Fibroblast of skin of right biceps (primary cell): ENCODE measurements at regions not wholly inside any gene's neighbourhood (a gene's known extent, or its start where the extent isn't known, plus 50 kb on each side); places are given as distances from the start of the nearest gene placed in this dataset.
A peak's percentile ranks its signal among the peaks of the same experiment; 100 is the strongest.
"Not testable (repeated sequence)": the region's sequence is repeated elsewhere in the genome, so short reads cannot be mapped to it uniquely, and the experiment has no call there.

Experiments
- DNase-seq: peaks from one replicate; pipeline ENCODE4 v3.0.0-alpha.2; 2013

DNA sequence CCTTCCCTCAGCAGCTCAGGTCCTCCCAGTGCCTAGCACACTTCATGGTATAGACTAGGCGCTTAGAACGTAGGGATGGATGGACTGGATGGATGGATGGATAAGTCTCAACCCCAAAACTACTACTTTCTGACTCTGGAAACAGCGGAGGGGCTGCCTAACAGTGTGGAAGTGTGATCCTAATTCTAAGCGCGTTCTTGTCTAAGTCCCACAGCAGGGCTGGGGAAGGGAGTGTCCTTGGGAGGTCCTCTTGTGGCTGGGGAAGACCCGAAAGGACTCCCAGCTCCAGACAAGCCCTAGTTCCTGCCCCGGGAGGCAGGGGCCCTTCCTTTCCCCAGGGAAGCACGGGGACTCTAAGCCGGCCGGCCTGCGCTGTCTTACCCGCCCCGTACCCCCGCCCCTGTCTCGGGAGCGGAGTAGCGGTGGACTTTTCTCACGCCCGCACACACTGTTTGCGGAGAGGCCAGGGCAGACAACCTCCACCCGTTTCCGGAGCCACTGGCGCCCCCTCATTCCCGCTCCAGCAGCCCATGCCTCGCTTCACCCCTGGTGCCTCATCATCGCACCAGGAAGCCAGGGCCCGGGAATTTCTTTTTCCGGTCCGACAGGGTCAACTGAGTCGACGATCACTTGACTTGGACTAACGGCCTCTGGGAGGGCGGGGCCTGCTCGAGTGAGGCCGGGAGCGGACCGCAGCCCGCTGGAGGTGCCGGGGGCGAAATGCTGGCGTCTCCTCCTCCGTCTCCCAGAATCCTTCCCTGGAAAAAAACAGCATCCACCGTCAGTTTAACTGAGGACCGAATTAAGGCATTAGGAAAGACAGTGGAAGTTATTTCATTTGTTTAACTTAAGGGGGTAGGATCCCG lies 133.3 kb downstream of the TBC1D2B start:
- DNase-seq, result peak; percentile 82

DNA sequence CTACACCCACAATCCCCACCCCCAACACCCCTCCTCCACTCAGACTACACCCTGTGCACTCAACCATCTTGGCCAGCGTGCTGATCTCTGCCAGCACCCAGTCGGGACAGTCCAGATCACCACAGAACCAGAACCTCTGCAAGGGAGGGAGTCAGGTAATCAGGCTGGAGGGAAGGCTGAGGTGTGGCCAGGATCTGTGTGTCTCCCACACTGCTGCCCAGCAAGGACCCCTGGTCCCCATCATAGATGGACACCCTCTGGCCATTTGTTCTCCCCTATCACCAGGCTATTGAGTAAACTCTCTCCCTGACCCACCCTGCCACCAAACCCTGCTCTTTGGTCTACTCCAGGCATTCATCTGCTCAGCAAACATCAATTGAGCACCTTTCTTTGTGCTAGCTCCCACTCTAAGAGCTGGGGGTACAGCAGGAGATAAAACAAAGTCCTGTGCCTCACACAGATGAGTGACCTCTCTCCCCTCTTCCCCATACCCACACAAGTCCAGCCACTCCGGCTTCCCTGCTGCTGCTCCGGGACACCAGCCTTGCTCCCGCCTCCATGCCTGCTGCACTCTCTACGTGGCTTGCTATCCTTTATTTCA lies 134.8 kb downstream of the TBC1D2B start:
- no peak for DNase-seq

DNA sequence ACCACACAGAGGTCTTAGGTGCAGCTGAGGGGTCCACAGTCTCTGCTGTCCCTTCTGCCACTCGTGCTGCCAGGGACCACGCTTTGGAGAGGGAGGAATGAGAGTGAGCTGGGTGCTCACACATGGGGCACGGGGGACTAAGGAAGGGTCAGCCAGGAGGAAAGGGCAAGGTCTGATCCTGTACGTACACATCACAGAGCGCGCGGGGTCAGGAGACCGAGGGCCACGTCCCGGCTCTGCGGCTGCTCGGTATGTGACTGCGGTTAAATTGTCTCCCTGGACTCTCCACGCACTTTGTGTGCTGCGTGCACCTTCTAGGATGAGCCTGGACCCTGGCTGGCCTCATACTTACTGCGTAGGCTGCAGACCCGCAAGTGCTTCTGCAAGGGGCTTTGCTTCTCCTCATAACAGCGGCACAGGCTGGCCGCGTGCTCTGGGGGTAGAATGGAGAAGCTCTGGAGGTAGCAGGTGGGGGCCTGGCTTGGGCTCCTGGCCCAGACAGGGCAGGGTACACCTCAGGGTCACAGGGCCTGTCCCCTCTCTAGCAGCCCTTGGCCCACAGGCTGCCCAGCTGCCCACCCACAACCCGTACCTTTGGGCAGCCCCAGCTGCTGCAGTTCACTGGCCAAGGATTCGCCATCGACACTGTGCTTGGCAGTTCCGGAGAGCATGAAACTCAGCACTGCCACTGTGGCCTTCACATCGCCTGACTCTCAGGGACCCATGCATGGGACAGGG lies 136.3 kb downstream of the TBC1D2B start:
- not testable (repeated sequence) for DNase-seq

DNA sequence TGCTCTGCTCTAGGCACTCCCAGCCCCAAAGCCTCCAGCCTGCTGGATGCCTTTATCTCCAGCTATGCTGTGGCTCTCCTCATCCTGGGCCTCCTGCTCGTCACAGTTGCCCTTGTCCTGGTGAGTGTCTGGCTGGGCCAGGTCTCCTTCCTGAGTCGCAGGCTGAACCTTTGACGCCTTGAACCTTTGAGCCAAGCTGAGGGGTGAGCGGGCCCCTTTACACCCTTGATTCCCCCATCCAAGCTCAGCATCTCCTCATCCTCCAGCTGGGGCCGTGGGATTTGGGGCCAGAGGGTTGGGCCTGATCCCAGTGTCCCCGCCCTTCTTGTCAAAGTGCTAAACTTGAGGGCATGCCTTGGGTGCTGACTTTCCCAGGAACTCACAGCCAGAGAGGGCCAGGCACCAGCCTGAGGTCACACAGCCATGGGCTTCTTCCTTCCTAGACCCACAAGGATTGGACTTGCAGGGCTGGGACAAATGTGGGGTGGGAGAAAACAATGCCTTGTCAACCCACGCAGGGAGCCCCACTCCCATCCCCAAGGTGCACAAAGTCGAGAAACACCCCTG lies 137.0 kb downstream of the TBC1D2B start:
- no peak for DNase-seq

DNA sequence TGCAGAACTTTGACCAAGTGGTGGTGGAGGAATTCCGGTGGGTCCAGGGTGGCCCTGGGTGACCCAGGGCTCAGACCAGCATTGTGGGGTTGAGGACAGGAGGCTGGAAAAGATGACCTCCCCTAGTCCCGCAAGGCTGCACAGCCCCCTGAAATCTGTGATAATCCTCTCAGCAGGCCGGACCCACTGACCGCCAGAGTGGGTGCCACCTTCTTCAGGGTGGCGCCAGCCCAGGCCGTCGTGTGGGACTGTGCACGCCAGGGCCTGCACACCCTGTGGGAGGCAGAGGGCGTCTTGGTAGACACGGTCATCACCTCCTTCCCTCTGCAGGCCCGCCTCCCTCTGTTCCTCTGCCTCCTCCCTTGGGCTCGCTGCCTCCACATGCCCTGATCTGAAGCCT lies 137.7 kb downstream of the TBC1D2B start:
- no peak for DNase-seq

DNA sequence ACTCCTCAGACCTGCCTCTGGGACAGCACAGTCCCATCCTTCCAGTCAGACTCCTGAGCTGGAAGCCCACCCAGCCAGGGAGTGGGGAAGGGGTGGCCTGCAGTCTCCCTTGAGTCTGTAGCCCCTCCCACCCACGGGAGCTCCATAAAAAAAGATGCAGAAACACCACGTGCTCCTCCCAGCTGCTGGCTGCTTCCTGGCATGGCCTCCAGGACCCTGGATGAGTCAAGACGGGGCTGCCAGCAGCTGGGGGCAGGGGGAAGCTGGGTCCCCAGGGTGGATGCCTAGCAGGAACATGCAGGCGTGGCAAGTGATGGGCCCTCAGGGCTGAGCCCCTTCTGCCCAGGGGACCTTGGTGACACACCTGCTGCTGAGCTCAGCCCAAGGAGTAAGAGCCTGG lies 138.5 kb downstream of the TBC1D2B start:
- peak; percentile 7 for DNase-seq

DNA sequence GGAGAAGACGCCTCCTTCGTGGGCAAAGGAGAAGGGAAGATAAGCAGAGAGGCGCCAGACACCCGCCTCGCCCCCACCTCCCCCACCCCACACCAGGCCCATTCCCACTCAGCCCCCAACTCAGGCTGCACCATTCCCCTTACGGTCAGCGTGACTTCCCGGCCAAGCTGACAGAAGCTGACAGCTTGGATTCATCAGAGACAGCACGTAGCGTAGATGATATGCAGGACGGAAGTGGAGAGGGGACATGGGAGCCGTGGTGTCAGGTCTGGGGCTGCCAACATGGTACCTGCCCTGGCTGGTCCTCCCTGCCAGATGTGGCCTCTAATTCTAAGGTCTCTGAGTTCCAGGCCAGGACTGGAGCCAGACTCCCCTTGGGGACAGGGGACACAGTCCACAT lies 139.0 kb downstream of the TBC1D2B start:
- DNase-seq, result not testable (repeated sequence)

DNA sequence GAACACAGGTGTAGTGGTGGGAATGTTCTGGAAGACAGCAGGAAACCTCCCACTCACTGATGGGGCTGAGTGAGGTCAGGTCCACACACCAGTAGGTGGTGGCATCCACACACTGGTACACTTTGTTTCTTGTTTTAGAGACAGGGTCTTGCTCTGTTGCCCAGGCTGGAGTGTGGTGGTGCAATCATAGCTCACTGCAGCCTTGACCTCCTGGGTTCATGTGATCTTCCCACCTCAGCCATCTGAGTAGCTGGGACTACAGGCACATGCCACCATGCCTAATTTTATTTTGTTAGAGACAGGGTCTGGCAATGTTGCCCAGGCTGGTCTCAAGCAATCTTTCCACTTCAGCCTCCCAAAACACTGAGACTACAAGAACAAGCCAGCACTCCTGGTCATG lies 140.9 kb downstream of the TBC1D2B start:
- DNase-seq, result not testable (repeated sequence)

DNA sequence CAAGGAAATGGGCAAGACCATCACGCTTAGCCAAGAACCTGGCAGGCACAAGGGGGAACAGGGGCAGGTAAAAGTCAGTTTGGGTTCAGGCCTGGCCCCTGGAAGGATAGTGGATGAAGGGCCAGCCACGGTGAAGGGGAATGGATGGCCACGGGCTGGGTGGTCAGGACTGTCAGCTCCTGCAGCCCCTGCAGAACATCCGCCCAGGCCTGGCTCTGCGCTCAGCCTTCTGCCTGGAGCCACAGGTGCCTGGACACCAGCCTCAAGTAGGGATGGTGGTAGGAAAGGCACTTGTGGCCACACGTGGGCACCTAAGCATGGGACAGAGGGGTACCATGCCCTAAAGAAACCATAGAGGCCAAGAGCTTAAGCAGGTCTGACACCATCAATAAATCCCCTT lies 143.0 kb downstream of the TBC1D2B start:
- DNase-seq, result not testable (repeated sequence)

DNA sequence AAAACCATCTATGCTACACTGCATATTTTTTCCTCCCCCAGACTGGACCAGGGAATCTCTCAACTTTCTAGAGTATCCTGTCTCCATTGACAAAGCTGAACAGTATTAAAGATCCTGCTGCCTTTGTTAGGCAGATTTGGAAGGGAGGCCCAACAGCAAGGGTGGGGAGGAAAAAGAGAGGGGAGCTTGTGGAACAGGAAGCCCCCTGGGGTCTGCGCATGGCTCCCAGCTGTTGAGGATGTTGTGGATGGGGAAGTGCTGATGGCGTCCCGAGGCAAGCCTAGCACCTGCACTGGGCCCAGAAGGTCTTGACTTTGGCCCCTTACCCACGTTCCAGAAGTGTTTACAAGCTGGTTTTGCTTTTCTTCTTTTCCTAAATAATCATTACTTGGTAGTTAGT lies 146.6 kb downstream of the TBC1D2B start:
- not testable (repeated sequence) for DNase-seq

DNA sequence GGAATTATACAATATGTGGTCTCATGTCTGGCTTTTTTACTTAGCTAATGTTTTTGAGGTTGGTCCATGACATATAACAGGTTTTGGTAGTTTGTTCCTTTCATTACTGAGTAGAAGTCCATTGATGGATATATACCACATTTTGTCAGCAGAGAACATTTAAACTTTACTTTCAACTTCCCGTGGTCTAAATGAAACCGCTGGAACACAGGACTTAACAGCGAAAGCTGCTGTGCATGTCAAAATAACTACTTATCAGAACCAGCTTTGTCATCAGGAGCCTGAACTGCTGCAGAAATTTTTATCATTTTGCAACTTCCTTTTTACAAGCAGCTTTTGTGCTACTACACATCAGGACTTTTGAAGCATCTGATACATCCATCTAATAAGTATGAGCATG lies 147.0 kb downstream of the TBC1D2B start:
- not testable (repeated sequence) for DNase-seq

DNA sequence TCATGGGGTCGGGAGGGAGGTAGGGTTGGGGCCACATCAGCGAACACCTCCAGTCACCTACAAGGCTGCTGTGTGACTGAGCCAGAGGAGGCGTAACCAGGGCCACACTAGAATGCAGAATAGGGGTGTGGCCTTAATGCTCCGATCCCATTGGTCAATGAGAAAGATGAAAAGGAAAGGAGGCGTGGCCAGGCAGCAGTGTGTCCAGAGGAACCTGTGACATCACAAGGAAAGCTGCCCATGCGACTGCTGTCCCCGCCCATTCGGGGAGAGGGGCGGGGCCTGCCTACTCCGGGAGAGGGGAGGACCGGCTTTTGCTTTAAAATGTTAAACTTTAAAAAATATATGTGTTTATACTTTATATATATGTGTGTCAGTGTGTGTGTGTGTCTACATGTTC lies 150.7 kb downstream of the TBC1D2B start:
- DNase-seq, result peak; percentile 21

DNA sequence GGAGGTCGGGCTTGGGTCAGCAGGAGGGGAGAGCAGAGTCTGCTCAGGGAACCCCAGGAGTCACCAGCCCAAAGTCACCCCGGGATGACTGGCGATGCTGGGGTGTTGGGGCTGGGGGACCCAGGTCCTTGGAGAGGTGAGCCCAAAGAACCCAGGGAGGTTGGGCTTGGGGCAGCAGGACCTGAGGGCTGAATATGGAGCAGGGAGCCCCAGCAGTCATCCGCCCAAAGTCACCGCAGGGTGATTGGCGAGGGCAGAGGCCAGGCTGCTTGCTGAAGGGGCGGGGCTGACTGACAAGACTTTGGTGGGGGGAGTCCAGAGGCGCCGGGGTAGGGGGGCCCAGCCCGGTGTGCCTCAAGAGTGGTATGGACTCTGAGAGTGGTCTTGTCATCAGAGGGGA lies 151.2 kb downstream of the TBC1D2B start:
- not testable (repeated sequence) for DNase-seq

DNA sequence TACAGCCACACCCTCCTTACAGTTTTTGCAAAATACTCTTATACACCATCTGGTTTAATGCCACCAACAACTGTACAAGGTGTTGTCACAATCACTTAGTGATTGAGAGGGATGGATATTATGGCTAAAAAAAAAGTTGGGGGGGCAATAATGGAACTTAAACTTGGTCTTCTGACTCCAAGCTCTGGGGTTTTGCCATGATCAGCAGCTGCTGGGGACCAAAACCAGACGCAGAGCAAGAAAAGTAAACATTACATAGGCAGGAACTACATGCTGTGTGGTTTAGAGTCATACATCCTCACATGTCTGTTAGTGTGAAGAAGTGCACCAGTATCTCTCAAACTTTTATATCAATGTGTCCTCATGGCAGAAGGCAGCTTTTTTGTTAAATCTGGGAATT lies 152.4 kb downstream of the TBC1D2B start:
- DNase-seq, result not testable (repeated sequence)

DNA sequence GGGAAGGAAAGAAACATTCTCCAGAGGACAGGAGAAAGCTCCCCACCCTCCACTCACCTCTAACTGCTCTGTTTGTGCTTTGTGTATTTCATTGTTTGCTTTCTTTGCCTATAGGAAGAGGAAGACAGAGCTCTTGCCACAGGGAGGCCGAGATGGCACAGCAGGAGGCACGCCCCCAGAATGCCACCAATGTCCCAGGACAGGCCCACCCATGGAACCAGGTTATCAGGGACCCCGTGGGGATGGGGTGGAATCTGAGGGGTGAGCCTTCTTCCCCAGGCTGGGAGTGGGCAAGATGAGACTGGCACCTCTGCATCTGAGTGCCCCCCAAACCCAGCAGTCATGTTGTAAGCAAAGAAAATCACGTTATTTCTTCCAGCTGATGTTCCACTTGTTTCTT lies 155.8 kb downstream of the TBC1D2B start:
- no peak for DNase-seq

DNA sequence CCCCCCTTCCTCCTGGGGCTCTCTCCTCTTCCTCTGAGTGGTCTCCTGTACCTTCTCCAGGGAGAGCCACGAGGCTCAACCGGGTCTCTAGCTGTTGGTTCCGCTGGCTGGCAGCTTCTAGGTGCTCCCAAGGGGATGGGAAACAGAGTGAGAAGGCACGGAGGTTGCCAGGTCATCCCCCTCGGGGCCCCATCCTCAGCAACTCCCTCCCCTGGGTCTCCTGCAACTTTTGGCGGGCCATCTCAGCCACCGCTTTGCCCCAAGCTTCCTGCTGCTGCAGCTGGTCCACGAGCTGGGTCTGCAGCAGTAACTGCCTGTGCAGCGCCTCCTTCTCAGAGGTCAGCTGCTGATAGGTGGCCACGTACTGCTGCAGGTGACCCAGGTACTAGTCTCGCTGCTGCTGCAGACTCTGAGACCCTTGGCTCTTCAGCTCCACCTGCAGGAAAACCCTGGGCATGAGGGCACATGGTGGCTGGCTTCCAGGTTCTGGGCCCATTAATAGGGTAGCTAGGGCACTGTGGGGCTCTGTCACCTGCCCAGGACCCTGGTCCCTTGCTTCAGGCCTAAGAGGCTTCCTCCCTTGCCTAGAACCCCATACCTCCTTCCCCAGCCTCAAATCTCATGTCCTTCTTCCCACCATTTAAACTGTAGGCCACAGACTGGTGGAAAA lies 160.4 kb downstream of the TBC1D2B start:
- DNase-seq, result not testable (repeated sequence)

DNA sequence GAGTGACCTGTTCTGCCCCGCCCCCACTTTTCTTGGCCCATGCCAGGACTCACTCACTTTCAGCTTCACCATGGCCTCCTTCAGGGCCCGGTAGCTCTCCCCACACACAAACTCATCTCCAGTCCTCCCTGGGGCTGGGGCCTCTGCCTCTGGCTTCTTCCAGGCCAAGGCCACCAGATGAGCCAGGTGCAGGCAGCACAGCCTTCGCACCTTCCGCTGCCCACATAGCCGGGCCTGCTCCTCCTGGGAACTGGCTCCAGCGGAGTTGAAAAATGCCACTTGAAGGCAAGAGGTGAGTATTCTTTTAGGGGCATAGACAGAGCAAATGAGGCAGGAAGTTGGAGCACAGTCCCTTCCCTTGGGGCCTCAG lies 161.6 kb downstream of the TBC1D2B start:
- not testable (repeated sequence) for DNase-seq

DNA sequence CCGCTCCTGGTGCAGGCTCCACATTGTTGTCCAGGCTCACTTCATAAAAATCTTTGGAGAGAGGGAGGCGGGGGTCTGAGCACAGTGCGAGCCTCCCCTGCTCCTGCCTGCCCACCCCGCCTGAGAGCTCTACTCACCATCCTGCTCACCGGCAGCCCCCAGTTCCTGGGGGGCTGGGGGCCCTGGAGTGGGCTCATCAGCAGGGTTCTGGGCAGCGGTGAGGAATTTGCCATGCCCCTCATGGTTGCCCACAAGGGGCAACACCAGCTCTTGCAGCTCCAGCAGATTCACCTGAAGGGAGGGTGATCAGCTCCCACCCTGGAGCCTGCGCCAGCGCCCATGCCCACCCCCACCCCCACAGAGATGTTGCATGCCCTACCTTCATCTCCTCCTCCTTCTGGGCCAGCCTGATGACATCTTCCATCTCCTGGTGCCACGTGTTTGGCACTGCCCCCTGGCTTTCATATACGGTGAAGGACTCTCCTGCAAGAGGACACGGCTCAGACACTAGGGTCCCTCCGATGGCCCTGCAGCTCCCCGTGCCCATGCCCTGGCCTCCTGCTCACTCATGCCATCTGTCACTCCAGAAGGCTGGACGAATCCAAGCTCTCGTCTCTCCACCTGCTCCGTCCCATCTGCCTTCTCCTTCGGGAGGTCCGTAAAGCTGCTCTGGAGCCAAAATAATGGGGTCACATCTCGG lies 162.1 kb downstream of the TBC1D2B start:
- DNase-seq, result no peak

DNA sequence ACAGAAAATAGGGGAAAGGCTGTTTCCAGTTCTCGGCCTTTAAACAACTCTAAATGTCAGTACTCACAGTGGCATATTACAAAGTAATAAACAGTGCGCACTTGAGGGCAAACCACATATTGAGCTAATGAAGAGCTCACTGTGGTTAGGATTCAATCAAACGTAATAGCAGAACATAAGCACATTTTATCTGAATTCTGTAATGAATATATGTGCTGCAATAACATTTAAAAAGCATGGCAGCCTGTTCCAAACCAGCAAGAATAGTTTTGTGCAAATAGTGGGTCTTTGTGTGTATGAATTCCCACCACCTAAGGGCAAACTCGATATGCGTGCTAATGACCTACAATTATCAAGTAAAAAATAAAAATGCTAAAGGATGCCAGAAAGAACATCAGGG lies 163.0 kb downstream of the TBC1D2B start:
- DNase-seq, result not testable (repeated sequence)

DNA sequence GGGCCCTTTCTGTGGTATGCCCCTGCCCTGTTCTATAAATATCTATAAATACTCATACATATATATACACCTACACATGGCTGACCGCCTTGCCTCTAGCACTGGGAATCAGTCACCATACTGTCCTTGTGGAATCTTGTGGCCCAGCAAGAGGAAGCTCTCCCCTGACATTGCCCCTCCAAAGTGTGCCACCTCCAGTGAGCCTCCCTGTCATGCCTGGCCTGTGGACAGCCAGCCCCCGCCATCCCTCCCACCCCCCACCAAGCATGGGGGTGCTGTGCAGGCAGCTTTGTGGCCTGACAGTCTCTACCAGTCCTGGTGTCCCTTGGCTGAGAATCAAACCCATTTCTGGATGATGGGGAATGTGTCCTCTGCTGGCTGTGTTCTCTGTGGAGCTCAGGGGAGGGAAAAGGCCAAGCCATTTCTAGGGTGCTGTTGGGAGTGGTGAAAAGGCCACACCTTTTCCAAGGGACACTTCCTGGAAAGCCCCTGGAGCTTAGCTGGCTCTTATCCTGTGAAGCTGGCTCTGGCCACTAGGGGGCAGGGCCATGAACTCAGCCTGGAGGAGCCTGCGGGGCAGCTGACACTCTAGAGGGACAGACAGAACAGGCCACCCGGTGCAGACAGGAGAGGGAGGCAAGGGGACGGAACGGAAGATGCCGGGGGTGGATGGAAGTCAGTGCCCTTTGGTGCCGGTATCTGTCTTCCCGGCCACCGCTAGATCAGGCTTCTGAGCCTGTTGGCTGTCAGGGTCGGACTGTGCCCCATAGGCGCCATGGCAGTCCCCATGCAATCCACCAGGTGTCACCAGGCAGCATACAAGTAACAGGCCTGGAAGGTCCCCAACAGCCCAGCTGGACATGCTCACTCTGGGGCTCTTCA lies 167.2 kb downstream of the TBC1D2B start:
- DNase-seq, result peak; percentile 73
